Choroid plexus epithelial cell (primary cell): ENCODE measurements at regions not wholly inside any gene's neighbourhood (a gene's known extent, or its start where the extent isn't known, plus 50 kb on each side); places are given as distances from the start of the nearest gene placed in this dataset.

Experiments used
- DNase-seq: peaks from one replicate; pipeline ENCODE4 v3.0.0-alpha.2; 2010; ENCODE audit warnings: low read depth
- H3K4me3 ChIP-seq: 2 replicates; pipeline ENCODE4 v1.5.1; 2011; ENCODE audit warnings: low read depth, mild to moderate bottlenecking, control low read depth, low read length, moderate library complexity
- CTCF ChIP-seq: conservative IDR thresholded peaks from 2 replicates; pipeline ENCODE4 v1.5.1; 2011; ENCODE audit warnings: low read depth, mild to moderate bottlenecking, control low read depth, inconsistent platforms, low read length, moderate library complexity

- no peak for TF ChIP-seq CTCF
- H3K4me3 ChIP-seq = no peak overlapping the region
These were observed 121.7 kb downstream of the GLRX3 start for GRCh38 chr10:130257897-130258296.

GRCh38 chr10:130259380-130259779 lies 123.2 kb downstream of the GLRX3 start:
- TF ChIP-seq CTCF = no peak

More at GRCh38 chr10:130257897-130258296, 121.7 kb downstream of the GLRX3 start:
- DNase-seq = no peak

GRCh38 chr10:130261306-130261705 lies 125.1 kb downstream of the GLRX3 start:
- no peak for DNase-seq
- TF ChIP-seq CTCF = no peak
- no peak overlapping the region for H3K4me3 ChIP-seq

More at GRCh38 chr10:130259380-130259779, 123.2 kb downstream of the GLRX3 start:
- DNase-seq = no peak
- H3K4me3 ChIP-seq = no peak overlapping the region

- no peak overlapping the region for H3K4me3 ChIP-seq
- no peak for TF ChIP-seq CTCF
- DNase-seq = no peak
These were observed 125.6 kb downstream of the GLRX3 start for GRCh38 chr10:130261766-130262165.

- no peak for DNase-seq
- TF ChIP-seq CTCF = no peak
- H3K4me3 ChIP-seq = no peak overlapping the region
These were observed 127.1 kb downstream of the GLRX3 start for GRCh38 chr10:130263289-130263688.

GRCh38 chr10:130265542-130265941 lies 129.4 kb downstream of the GLRX3 start:
- no peak for TF ChIP-seq CTCF
- H3K4me3 ChIP-seq = no peak overlapping the region
- no peak for DNase-seq

GRCh38 chr10:130282492-130283218 lies 146.5 kb downstream of the GLRX3 start:
- TF ChIP-seq CTCF = no peak
- H3K4me3 ChIP-seq = no peak overlapping the region
- no peak for DNase-seq
